GM12878 (cell line): ENCODE measurements at regions not wholly inside any gene's neighbourhood (a gene's known extent, or its start where the extent isn't known, plus 50 kb on each side); places are given as distances from the start of the nearest gene placed in this dataset.

Experiments
- ATAC-seq: fragments of 200-7000 bp; cut with Tn5 transposase; 3 replicates; pipeline ENCODE4 v1.9.1; 2020; ENCODE audit warnings: mild to moderate bottlenecking, moderate library complexity
- BruUV-seq: library from RNA; stranded (reverse); fragments of 400-500 nt; replicated peaks from 2 replicates; lab custom pipeline; 2021; lab: Mats Ljungman, UMichigan
- CTCF ChIA-PET: fragments of 300-600 bp; sonication (Branson Sonifier 250); formaldehyde crosslinking; extraction: SDS; loops from one replicate; lab custom pipeline; 2021; ENCODE audit warnings: inconsistent platforms; lab: Yijun Ruan, JAX
- POLR2A ChIA-PET: fragments of 350-600 bp; formaldehyde crosslinking; extraction: SDS; loops from one replicate; lab custom pipeline; 2021; ENCODE audit warnings: inconsistent platforms; lab: Charles Lee
- RAD21 ChIA-PET: fragments of 300-600 bp; sonication (Branson Sonifier 250); formaldehyde crosslinking; loops from one replicate; lab custom pipeline; 2023; ENCODE audit warnings: antibody characterized with exemption; ENCODE audit not compliant: unreplicated experiment; lab: Charles Lee
- SMC1A ChIA-PET: fragments of 300-600 bp; sonication (Branson Sonifier 250); formaldehyde crosslinking; loops from one replicate; lab custom pipeline; 2023; ENCODE audit not compliant: unreplicated experiment, uncharacterized antibody; lab: Charles Lee
- DNase-seq: peaks from one replicate; pipeline ENCODE4 v3.0.0-alpha.2; 2011; ENCODE audit warnings: low read depth, low spot score
- FAIRE-seq: peaks from 3 replicates; lab custom pipeline; 2011; peaks lifted over from hg19 to GRCh38; lab: Jason Lieb, UNC
- H2AFZ ChIP-seq: 2 replicates; pipeline ENCODE4 v1.6.0; 2011; ENCODE audit warnings: low read depth, low read length, control low read depth; ENCODE audit not compliant: control insufficient read depth
- H3K27ac ChIP-seq: 2 replicates; pipeline ENCODE4 v1.5.1; 2011; ENCODE audit warnings: control low read depth; ENCODE audit not compliant: control insufficient read depth, insufficient read depth
- H3K27me3 ChIP-seq, 2 experiments: replicated peaks in 1 of 2; 2 replicates each; pipeline versions ENCODE4 v1.6.0 to v1.6.1; 2011; ENCODE audit warnings: low read length in 1 of 2; ENCODE audit not compliant: control insufficient read depth in 2 of 2, insufficient read depth in 2 of 2
- H3K36me3 ChIP-seq, 2 experiments: 2 replicates each; pipeline ENCODE4 v1.5.1; 2011; ENCODE audit warnings: low read length in 1 of 2; ENCODE audit not compliant: control insufficient read depth in 2 of 2, insufficient read depth in 2 of 2
- H3K4me1 ChIP-seq: 2 replicates; pipeline ENCODE4 v1.6.1; 2011; ENCODE audit warnings: mild to moderate bottlenecking, low read length, moderate library complexity, mixed read lengths; ENCODE audit not compliant: control insufficient read depth, insufficient read depth
- H3K4me2 ChIP-seq: 2 replicates; pipeline ENCODE4 v1.6.0; 2011; ENCODE audit warnings: control low read depth; ENCODE audit not compliant: control insufficient read depth, insufficient read depth
- H3K4me3 ChIP-seq: fragments of 200-600 bp; sonication (generic); 2 replicates; pipeline ENCODE4 v1.5.1; 2016
- H3K79me2 ChIP-seq: 2 replicates; pipeline ENCODE4 v1.6.0; 2011; ENCODE audit warnings: low read length; ENCODE audit not compliant: control insufficient read depth, insufficient read depth
- H3K9ac ChIP-seq: 2 replicates; pipeline ENCODE4 v1.8.0; 2011; ENCODE audit warnings: low read length, control low read depth, mixed read lengths; ENCODE audit not compliant: control insufficient read depth, insufficient read depth
- H3K9me3 ChIP-seq: replicated peaks from 3 replicates; pipeline ENCODE4 v1.5.1; 2011; ENCODE audit warnings: mild to moderate bottlenecking, low read length; ENCODE audit not compliant: control insufficient read depth, insufficient read depth
- H4K20me1 ChIP-seq: 2 replicates; pipeline ENCODE4 v1.6.0; 2011; ENCODE audit not compliant: control insufficient read depth, insufficient read depth
- BCLAF1 ChIP-seq: fragments of 450-650 bp; IDR thresholded peaks from 2 replicates; pipeline ENCODE4 v1.6.1; 2017; ENCODE audit warnings: antibody characterized with exemption, mild to moderate bottlenecking, moderate library complexity
- E2F8 ChIP-seq: fragments of 450-650 bp; IDR thresholded peaks from 2 replicates; pipeline ENCODE4 v1.6.1; 2018; ENCODE audit warnings: mild to moderate bottlenecking, low read depth, moderate library complexity; ENCODE audit not compliant: partially characterized antibody
- ESRRA ChIP-seq: IDR thresholded peaks from 2 replicates; pipeline ENCODE4 v1.6.1; 2012; ENCODE audit warnings: mild to moderate bottlenecking, low read length, improper control_type of control experiment
- KLF5 ChIP-seq: fragments of 450-650 bp; IDR thresholded peaks from 2 replicates; pipeline ENCODE4 v1.6.1; 2014; ENCODE audit warnings: mild to moderate bottlenecking; ENCODE audit not compliant: partially characterized antibody
- MTA2 ChIP-seq: fragments of 450-650 bp; IDR thresholded peaks from 2 replicates; pipeline ENCODE4 v1.6.1; 2016; ENCODE audit warnings: low read depth, mild to moderate bottlenecking, moderate library complexity
- NR2C2 ChIP-seq: IDR thresholded peaks from 2 replicates; pipeline ENCODE4 v1.6.1; 2011; ENCODE audit warnings: borderline replicate concordance, low read depth; ENCODE audit not compliant: control insufficient read depth, insufficient read length
- PAX8 ChIP-seq: fragments of 450-650 bp; IDR thresholded peaks from 2 replicates; pipeline ENCODE4 v1.6.1; 2017; ENCODE audit warnings: mild to moderate bottlenecking, moderate library complexity
- REST ChIP-seq: IDR thresholded peaks from 2 replicates; pipeline ENCODE4 v1.6.1; 2012; ENCODE audit warnings: mild to moderate bottlenecking, low read depth, low read length
- TCF7 ChIP-seq: IDR thresholded peaks from 2 replicates; pipeline ENCODE4 v1.6.1; 2014; ENCODE audit warnings: antibody characterized with exemption, borderline replicate concordance
- USF2 ChIP-seq: IDR thresholded peaks from 2 replicates; pipeline ENCODE4 v1.6.1; 2011; ENCODE audit warnings: low read depth, low read length, improper control_type of control experiment, borderline replicate concordance
- ZBTB4 ChIP-seq: fragments of 450-650 bp; formaldehyde crosslinking; IDR thresholded peaks from 2 replicates; pipeline ENCODE4 v1.4.0; 2022; ENCODE audit warnings: mild to moderate bottlenecking, moderate library complexity
- WGBS: methylation state at CpG from one replicate; pipeline ENCODE4 v1.1.6; 2016; ENCODE audit warnings: low lambda C conversion rate; ENCODE audit not compliant: insufficient replicate concordance, insufficient coverage; ENCODE audit errors: missing lambda C conversion rate; 5-methylcytosine and 5-hydroxymethylcytosine counted together
- in situ Hi-C: fragments of 300-500 bp; cut with MboI; formaldehyde crosslinking; loops from 9 replicates; pipeline ENCODE4 v1.14.3; 2018; ENCODE audit warnings: mixed read lengths
- intact Hi-C: fragments of 100-400 bp; cut with micrococcal nuclease; formaldehyde crosslinking; loops from one replicate; pipeline ENCODE4 v1.14.2; 2022; ENCODE audit not compliant: unreplicated experiment

- ChIA-PET CTCF (no interaction called here), SMC1A (no interaction called here), POLR2A (no interaction called here), RAD21 (no interaction called here)
- no peaks in the 10 kb centered on the region; the same call in 2 of the 3 replicates for H3K9me3 ChIP-seq
- no TSS peak for BruUV-seq
- no peak for FAIRE-seq
- H3K36me3 ChIP-seq: no peaks in the 10 kb centered on the region
- TF ChIP-seq REST: no peak
- no peak for TF ChIP-seq BCLAF1
- no peak for TF ChIP-seq ZBTB4 (CRISPR knock-in tag)
- no peak for TF ChIP-seq NR2C2
- no peak for TF ChIP-seq PAX8
- no peak for TF ChIP-seq USF2
- TF ChIP-seq KLF5: no peak
- no peak for TF ChIP-seq MTA2
- no peak for TF ChIP-seq E2F8
- no peak for TF ChIP-seq TCF7
- TF ChIP-seq ESRRA: no peak
- no peak for ATAC-seq
- H3K4me1 ChIP-seq: no peaks in the 10 kb centered on the region
- H3K4me3 ChIP-seq: no peak overlapping the region
- H3K9ac ChIP-seq: no peak overlapping the region
- H3K27me3 ChIP-seq: no peaks in the 10 kb centered on the region
- no peak overlapping the region for H3K4me2 ChIP-seq
- intact Hi-C loops (no loop called here), in situ Hi-C loops (no loop called here)
- no peak for DNase-seq
- no peaks in the 10 kb centered on the region for H3K79me2 ChIP-seq
- H3K27ac ChIP-seq: no peak overlapping the region
- 11% methylated on average over 2 of the region's 2 CpGs for WGBS
- no peaks in the 10 kb centered on the region for H4K20me1 ChIP-seq
- H2AFZ ChIP-seq: no peak overlapping the region
Measured at GRCh38 chr7:25371972-25372371, 143.7 kb upstream of the NPVF start.
